ENCODE measurements at regions not wholly inside any gene's neighbourhood (a gene's known extent, or its start where the extent isn't known, plus 50 kb on each side); places are given as distances from the start of the nearest gene placed in this dataset.

DNA sequence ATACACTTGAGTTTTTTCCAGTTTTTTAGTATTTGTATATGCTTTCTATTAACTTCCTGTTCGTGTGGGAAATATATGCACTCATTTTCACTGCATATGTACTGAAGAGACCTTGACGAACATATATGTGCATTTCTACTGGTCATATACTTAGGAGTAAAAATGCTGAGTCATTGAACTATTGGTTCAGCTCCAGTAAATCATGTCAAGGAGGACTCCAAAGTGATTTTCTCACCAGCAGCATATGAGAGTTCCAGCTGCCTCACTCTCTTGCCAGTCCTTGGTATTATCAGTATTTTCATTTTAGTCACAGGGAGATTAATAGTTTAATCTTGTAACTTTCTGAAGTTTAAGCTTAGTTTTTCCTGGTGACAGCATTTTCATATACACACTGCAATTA is 2750.2 kb downstream of the ARAP2 start:
- TF ChIP-seq, protein P1, sequence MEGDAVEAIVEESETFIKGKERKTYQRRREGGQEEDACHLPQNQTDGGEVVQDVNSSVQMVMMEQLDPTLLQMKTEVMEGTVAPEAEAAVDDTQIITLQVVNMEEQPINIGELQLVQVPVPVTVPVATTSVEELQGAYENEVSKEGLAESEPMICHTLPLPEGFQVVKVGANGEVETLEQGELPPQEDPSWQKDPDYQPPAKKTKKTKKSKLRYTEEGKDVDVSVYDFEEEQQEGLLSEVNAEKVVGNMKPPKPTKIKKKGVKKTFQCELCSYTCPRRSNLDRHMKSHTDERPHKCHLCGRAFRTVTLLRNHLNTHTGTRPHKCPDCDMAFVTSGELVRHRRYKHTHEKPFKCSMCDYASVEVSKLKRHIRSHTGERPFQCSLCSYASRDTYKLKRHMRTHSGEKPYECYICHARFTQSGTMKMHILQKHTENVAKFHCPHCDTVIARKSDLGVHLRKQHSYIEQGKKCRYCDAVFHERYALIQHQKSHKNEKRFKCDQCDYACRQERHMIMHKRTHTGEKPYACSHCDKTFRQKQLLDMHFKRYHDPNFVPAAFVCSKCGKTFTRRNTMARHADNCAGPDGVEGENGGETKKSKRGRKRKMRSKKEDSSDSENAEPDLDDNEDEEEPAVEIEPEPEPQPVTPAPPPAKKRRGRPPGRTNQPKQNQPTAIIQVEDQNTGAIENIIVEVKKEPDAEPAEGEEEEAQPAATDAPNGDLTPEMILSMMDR (IDR thresholded peaks at IDR 0.05) = no peak
- no peak for TF ChIP-seq ZFX (IDR thresholded peaks at IDR 0.05; ENCODE audit: borderline replicate concordance)

Measured in 22Rv1 (cell line).